HG03457 (cell line): ENCODE measurements at regions not wholly inside any gene's neighbourhood (a gene's known extent, or its start where the extent isn't known, plus 50 kb on each side); places are given as distances from the start of the nearest gene placed in this dataset.
"Not testable (repeated sequence)": the region's sequence is repeated elsewhere in the genome, so short reads cannot be mapped to it uniquely, and the experiment has no call there.

Experiments
- ATAC-seq: cut with Tn5 transposase; IDR thresholded peaks from one replicate; pipeline ENCODE4 v1.9.1; 2021; ENCODE audit warnings: moderate number of reproducible peaks; ENCODE audit not compliant: unreplicated experiment

DNA sequence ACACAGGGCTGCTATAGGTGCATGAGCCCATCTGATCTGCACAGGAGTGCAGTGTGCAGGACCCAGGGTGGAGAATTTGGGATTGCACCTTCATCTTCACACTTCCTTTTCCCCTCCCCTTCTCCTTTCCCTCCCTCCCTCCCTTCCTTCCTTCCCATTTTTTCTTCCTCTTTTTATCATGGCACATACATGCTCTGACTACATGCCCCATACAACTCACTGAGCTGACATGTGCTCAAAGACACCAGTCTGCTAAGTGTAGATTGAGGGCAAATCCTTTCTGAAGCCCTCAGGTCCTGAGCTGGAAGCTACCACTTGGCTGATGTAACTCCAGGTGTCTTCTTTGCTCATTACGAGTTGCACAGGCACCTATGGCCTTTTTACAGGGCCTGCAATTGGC lies 365.3 kb upstream of the ZNF32 start:
- ATAC-seq: no peak

DNA sequence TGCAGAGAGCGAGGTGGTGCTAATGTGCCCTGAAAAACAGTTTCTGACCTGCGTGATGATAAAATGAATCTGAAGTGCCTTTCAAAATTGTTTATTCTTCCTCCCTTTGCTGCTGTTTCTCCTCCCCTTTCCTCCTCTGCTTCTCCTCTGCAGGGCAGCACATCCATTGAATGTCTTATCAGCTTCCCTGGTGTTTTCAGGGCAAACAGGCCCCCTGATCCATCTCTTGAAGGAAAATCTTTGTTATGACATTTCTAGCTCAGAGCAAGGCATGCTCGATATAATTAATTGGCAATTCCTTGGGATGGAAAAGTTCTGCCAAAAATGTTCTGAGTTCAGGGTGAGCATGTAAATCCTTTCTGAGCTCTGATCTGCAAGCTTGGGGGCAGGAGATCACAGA lies 364.2 kb upstream of the ZNF32 start:
- no peak for ATAC-seq

DNA sequence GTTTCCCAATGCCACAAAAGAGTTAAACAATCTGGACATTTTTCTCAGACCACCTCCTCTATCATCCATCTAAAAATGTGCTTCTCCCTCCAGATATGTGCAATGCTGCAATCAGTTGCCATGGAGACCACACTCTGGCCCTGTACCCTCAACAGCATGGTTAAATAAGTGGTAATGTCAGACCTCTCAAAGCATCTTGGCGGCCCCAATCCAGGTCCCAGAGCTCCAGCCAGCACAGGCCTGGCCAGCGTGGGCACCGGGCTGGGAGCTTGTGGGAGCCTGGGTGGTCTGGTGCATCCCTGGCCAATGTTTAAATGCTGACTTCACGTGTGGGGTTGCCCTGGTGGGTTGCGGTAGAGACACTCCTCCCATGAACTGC lies 362.9 kb upstream of the ZNF32 start:
- no peak for ATAC-seq

DNA sequence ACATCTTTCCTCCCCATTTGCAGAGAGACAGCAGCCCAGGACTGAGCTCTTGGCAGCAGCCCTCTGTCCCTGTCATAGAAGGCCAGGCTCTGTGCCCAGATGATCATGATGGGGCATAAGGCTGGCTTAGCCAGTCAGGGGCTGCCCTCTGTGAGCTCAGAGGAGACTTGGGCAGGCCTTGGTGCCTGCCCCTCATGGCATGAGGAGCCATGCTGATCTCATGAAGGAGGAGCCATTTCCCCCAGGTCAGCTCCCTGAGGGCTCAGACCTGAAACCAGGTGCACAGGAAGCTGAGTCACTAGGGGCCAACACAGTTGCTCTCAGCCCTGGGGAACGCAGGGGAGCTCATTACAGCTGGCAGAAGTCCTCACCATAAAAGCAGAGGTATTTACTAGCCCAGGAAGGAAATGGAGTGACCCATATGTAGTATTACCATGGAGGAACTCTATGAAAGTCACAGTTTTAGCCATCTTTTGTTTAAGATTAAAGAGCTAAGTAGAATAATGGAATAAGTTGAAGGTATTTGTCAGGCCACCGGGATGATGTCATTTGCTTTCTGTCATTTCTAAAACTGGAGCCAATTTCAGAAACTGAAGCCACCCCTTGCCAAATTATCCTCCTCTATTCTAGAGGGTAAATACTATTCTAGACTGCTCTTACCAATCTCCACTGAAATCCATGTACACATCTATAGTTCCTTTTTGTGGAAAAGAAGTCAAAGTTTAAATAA lies 362.4 kb upstream of the ZNF32 start:
- peak; percentile 81 for ATAC-seq

DNA sequence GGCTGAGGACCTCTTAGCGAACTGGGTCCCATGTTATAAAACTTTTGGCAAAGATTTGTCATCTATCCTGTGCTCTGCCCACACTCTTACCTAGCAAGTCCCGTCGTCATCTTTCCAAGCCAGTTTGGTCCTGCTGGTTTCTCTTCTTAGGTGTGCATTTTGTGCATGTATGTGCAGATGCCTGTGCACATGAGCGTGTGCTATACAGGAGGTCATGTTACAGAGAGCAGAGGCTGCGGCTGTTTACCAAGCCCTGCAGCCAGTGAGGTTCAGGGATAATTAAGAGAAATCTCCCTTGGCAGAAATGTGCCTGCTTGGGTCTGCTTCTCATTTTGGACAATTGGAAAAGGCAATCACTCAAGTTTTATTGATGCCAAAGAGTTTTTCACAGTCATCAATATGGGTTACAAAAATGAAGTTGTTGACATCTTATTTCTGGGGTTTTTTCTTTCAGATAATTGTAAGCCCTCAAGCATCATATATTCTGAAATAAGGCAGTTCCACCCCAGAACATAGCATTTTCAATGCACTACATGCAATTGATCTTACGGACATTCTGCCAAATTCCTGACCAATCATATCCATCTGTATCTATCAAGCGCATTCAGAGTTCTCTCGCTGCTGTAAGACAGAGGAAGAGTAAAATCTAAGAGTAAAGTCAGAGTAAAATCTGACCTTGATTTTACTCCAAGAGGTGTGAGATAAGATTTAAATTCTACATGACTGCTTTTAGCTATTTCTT lies 361.4 kb upstream of the ZNF32 start:
- no peak for ATAC-seq

DNA sequence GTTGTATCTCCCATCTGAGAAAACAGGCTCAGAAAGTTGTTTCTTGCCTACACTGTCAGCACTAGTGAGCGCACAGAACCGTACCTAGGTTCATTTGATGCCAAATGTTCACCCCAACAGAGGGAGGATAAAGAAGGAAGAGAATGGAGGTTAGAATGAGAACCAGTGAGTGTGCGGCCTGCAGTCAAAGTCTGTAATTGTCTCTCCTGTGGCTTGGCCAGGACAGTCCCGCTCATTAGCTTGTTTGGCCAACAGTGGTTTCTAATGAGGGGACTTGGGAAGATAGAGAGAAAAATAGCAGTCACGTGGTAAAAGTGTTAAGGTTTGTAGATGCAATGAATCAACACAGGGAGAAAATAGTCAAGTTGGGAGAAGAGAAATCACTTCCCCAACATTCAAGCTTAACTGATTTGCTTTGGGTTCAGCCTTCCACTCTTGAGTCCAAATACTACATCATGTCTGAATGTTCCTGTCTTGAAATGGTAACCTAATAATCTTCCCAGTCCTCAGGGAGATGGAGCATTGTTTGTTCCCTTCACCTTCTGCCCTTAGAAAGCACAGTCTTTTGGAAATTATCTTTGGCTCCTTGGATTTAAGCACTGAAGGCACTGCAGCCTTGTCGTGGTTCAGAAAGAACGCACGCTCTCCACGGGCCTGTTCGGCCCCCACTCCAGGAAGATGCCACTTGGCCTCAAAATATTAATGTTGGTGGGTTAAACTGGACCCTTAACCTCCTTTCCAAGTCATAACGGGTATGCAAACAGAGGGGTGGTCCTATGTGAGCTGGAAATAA lies 360.4 kb upstream of the ZNF32 start:
- no peak for ATAC-seq

DNA sequence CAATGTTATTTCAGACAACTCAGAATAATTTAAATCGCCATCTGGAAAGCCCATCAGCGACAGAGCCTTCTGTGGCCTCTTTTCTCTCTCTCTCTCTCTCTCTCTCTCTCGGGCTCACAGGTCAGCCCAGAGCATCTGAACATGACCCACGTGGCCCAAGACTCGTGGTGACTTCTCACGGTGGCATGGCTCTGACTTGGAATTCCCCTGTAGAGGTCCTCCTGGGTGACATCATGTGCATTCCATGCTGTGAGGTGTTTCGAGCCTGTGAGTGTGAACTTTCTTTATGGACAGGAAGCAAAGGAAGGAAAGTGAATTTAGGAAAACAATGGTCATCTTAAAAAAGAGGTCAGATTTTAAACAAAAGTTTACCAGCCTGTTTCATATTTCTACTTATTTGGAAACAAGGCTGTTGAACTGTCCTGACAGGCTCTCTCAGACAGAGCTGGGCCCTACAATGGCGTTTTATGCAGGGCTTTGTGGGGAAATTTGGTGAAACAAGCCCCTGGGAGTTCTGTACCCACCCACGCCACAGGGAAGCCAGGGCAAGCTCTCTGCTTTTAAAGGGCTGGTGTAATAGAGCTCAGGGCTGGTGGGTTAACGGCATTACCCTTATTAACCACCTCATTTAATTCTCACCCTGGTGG lies 359.7 kb upstream of the ZNF32 start:
- ATAC-seq: no peak

DNA sequence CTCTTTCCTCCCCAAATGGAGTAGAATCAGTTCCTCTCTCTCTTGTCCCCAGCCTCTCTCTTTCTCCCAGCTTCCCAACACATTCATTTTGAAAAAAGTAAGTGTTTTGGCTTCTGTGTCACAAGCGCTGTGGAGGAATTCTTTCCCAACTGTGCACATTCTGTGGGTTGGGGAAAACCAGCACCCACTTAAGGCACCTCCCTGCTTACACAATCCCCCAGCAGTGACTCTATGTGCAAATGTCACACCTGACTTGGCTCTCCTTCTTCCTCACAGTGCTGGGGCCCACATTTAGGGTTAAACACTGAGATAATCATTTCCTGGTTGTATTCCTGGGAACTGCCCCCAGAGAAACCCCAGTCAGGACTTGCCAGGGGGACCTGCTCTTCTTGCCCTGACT lies 358.1 kb upstream of the ZNF32 start:
- no peak for ATAC-seq

DNA sequence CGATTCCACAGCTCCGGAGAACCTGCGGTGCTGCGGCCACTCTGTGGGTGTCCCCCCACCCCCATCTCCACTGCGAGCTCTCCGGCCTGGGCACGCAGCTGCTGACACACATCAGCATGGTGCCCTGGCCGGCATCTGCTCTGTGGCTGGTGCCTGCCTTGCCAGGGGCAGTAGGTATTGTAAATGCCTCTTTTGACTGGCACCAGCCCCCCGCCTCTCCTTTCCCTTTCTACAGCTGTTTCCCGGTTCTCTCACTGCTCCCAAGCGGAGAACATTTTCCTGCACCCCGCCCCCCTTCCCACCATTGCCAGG lies 357.1 kb upstream of the ZNF32 start:
- ATAC-seq: no peak

DNA sequence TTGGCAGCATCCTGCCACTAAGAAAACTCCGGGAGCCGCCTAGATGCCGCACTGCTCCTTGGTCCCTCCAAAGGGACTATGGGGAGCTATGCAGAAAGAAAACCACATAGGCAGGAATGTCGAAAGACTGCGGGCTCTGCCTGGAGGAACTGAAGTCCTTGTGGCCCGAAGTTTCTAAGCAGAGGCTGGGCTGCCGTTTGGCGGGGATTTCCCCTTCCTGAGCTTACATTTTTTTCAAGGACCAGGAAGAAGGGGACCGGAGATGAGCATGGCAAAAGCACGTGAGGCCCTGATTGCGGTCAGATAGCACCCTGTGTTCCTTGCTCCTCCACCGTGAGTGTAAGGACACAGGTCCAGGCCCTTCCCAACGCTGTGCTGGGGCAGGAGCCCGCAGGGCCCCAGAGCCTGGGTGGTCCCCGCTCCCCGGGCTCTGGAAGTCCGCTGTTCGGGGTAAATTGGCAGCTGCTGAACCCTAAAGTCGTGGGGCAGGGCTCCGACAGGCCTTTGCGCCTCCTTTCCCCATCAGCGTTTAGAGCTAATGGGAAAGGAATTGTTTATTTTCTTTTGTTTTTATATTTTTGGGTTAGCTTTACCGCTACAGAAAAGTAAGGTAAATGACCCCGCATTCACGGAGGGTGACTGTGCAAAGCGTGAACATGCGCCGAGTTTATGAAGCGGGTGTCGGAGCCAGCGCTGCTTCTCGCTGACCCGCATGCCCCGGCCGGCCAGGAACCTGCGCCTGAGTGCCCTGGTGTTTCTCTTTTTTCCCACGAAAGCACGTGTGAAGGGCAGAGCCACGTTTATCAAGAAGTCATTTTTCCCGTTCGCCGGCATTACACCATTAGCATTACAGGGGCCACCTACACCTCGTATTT lies 356.5 kb upstream of the ZNF32 start:
- no peak for ATAC-seq

DNA sequence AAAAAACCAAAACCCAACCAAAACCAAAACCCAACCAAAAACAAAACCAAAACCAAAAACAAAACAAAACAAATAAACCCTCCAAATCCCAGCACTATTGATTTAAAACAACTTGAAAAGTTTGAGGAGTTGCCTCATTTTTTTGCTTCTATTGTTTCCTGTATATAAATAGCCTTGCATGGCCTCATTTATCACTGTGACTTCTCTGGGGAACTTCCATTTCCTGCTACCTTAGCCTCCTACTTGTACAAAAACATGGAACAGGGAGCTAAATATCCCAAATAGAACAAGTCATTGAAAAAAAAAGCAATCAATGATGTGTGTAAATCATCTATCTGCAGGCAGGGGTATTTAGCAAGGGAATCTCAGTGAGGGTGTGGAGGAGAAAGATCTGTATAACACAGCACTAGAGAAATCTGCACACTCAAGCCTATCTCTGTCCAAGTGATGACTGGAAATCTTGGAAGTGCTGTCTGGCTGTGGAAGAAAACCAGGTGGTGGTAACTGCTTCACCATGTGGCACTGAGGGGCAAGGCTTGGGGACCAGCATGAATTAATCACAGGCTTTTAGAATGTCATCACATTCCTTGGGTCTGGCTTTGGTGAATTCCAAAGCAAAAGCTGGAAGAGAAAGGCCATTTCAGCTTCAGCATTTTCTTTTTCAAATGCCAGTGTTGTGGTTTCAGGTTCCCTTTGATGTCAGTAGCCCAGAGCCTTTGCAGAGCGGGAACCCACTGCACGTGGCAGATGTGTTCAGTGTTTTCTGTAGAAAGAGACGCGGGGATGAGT lies 349.5 kb upstream of the ZNF32 start:
- ATAC-seq: no peak

DNA sequence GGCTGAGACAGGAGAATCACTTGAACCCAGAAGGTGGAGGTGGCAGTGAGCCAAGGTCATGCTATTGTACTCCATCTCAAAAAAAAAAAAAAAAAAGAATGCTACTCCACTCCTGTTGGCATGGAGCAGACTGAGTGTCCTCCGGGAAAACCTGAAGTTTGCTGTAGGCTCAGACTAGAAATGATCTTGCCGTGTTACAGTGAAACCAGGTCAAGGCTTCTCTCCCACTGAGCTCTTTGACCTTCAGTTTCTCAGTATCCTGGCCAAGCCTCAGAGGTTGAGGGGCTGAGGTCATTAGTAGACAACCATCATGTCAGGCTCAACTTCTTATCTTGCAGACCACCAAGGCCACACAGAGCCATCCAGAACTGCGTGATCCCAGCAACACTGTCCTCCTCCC lies 348.6 kb upstream of the ZNF32 start:
- ATAC-seq: no peak

DNA sequence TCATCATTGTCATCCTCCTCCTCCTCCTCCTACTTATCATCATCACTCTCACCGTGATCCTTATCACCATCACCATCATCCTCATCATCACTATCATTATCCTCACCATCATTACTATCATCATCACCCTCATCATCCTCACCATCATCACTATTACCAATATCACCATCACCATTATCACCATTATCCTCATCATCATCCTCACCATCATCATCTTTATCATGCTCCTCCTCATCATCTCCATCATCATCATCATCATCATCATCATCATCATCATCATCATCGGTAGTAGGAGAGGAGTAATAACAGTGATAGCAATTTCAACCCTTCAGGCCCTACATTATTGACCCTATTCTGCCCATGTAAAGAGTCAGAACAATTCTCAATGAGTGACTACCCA lies 345.9 kb upstream of the ZNF32 start:
- ATAC-seq: no peak

DNA sequence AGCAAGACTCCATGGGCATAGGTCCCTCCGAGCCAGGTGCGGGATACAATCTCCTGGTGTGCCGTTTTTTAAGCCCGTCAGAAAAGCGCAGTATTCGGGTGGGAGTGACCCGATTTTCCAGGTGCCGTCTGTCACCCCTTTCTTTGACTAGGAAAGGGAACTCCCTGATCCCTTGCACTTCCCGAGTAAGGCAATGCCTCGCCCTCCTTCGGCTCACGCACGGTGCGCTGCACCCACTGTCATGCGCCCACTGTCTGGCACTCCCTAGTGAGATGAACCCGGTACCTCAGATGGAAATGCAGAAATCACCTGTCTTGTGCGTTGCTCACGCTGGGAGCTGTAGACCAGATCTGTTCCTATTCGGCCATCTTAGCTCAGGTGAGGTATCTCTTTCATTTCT lies 344.1 kb upstream of the ZNF32 start:
- ATAC-seq: not testable (repeated sequence)

DNA sequence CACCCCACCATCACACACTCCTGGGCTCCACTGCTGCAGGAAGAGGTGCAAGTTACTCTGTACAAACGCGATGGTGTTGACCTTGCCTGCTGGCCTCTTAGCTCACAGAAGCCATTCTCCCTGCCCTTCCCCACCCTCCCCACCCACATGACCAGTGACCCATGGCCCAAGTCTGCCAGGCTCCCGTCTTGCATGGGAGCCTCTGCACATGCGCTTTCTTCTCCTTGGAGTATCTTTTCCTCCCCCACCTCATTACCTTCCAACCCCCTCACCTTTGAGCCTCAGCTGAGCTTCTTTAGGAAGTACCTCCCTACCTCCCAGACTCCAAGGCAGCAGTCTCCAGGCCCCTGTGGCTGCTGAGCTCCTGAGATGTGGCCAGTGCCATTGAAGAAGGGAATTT lies 337.7 kb upstream of the ZNF32 start:
- no peak for ATAC-seq

DNA sequence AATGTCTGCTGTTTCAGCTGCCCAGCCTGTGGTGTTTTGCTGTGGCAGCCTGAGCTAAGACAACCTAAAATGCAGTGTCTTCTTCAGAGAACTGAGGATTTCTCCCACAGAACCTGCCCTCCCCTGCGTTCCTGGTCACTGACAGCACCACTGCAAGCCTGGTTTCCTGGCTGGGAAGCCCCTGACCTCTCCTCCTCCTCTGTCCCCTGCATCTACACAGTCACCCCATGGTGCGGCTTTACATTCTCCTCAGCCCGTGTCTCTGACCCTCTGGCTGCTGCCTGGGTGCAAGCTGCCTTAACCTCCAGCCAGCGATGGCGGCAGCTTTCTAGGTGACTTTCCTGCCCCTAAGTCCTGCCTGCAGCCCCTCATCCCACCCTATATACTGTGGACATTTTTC lies 337.3 kb upstream of the ZNF32 start:
- ATAC-seq: no peak

DNA sequence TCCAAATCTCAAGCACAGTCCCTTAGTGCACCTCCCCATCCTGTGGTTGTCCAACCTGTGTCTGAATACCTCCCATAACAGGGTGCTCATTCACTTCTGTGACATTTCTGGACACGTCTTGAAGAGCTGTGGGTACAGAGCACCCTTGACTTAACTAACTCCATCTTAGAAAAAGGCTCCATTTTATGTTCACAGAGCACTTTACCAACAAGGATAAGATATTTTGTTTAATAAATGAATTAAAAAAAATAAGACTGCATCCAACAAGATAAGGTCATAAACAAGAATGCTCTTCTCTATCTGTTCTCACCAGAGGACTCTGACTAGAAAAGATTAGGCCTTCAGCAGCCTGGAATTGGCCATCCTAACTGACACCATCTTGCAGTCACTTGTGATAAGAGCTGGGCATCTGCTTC lies 335.2 kb upstream of the ZNF32 start:
- no peak for ATAC-seq

DNA sequence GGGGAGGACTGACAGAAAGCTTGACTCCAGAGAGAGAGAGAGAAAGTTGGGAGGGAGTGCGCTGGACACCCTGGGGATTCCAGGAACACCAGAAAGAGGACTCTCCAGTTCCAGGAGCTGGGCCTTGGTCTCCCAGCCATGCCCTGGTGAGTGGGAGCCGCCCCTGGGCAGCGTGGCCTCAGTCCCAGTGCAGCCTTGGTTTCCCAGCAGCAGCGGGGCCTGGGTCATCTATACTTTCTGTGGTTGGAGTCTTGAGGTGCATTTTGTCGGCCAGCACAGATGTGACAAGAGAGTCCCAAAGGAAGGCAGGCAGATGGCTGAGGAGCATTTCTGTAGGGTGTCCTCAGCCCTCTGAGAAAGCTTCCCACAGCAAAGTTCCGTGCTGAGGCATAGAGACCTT lies 334.7 kb upstream of the ZNF32 start:
- ATAC-seq: no peak

DNA sequence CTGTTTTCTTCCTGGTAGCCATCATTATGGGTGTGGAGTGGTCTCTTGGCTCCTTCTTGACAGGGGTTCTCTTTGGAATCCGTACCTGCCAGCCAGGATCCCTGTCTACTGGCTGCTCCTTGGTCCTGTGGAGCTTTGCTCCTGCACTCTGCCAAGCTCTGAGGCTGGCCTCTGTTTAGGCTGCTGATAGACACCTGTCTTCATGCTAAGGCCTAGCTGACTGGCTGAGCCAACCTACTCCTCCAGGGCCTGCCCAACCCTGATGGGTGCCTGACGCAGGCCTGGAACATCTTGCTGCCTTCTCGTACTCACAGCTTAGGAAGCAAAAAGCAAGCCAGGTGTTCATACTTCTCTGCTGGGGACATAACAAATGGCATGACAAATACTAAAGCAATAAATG lies 333.6 kb upstream of the ZNF32 start:
- ATAC-seq: no peak

DNA sequence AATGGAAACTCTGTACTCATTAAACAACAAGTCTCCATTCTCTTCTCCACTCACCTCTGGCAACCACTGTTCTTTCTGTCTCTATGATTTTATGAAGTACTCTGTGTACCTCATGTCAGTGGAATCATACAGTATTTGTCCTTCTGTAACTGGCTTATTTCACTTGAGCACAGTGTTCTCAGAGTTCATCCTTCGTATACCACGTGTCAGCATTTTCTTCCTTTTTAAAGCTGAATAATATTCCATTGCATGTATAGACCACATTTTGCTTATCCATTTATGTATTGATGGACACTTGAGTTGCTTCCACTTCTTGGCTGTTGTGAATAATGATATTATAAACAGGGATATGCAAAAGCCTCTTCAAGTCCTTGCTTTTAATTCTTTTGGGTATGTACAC lies 333.0 kb upstream of the ZNF32 start:
- no peak for ATAC-seq
